Lung microvascular endothelial cell (primary cell): ENCODE measurements at regions not wholly inside any gene's neighbourhood (a gene's known extent, or its start where the extent isn't known, plus 50 kb on each side); places are given as distances from the start of the nearest gene placed in this dataset.
A peak's percentile ranks its signal among the peaks of the same experiment; 100 is the strongest.

Source experiments
- DNase-seq, 2 donors: peaks; one replicate each; pipeline versions ENCODE4 v3.0.0 to v3.0.0-alpha.2; 2010; ENCODE audit warnings: low read depth in 2 of 2

- no peak for DNase-seq
Measured at GRCh38 chr12:89939522-89940215, 231.0 kb upstream of the ATP2B1 start.

DNA sequence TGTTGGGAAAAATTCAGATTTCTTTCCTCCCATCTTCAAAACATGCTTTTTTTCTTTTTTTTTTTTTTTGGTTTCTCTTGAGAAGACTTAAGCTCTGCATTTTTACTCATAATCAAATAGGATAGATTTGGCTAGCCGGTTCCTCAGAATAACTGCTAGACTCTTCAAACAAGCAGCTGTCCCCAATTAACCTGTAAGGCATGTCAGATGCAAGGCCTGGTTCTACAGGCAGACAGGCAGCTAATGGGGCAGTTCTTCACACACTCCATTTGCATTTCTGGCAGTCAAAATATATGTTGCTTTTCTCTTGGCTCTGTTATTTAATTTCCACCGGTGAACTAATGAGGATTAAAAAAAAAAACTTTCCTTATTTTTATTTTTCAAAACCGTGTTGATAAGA, 228.0 kb upstream of the ATP2B1 start:
- no peak for DNase-seq

DNA sequence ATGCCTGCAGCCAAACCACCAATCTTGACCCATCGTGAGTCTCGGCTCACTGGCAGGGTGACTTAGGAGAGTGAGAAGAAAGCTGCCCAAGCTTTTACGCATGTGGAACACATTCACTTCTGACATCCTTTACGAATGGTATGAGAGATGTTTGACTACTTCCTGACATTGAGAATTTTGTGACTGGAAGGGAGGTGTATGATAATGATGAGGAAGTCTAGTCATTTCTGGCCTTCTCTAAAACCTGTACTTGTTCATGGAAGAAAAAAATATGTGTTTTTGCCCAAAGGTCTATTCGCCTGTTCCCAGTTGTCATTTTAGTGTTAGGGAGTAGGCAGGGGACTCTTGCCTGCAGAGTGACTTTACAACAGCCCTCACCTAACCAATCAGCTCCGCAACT, 227.2 kb upstream of the ATP2B1 start:
- DNase-seq = peak in 1 of 2 donors; percentile 20

GRCh38 chr12:89933911-89934310, 225.3 kb upstream of the ATP2B1 start:
- DNase-seq = no peak

DNA sequence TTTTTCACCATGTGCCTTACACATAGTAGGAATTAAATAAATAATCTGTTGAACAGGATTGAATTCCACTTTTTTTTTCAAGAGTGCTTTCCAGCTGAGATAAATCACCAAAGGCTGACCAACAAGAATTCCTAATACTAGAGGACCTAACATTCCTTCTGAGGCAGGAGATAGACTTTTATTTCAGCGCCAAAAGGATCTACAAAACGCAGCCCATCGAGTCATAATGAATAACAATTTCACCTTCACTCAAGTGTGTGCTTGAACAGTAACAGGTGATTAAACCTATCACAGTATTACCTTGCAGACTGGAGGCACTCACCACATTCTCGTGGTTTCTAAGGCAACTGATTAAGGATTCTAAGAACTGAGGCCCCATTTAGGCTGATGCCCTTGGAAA, 224.3 kb upstream of the ATP2B1 start:
- DNase-seq = no peak

- no peak for DNase-seq
Measured at GRCh38 chr12:89928467-89928866, 219.8 kb upstream of the ATP2B1 start.

DNA sequence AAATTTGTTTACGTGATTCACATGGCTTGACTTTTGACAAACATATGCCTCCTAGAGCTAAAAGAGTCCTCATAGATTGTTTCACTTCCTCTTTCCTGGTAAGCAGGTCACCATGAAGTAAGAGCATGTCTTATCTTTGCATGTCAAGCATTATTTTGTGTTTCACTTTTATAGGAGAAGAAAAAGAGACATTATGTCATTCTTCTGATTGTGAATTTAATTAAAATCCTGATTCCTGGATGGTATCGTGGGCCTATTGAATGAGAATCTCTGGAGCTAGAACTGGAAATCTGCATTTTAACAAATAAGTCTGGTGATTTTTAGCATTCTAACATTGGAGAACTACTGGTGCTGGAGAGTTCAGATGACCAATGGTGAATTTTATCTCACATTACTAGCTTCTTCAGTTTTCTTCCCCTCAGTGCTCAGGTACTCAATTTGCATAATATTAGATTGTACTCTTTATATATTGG, 218.6 kb upstream of the ATP2B1 start:
- DNase-seq = no peak

DNA sequence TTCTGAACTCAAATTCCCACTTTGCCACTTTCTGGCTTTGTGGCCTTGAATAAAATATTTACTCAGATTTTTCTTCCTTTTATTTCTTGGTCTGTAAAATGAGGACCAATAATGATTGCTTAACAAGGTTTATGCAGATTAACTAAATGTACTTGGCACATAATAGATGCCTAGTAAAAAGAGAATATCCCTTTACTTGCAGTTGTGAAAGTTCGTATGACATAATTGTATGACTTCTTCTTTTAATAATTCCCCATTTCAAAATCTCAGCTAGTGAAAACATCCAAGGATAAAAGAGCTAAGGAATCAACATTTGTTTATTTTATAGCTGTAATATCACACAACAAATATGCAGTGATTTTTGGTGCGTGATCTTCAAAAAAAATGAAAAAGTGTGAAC, 215.6 kb upstream of the ATP2B1 start:
- no peak for DNase-seq

- no peak for DNase-seq
Measured at GRCh38 chr12:89923091-89923490, 214.5 kb upstream of the ATP2B1 start.

GRCh38 chr12:89920866-89921265, 212.2 kb upstream of the ATP2B1 start:
- DNase-seq = no peak

GRCh38 chr12:89919241-89919906, 210.7 kb upstream of the ATP2B1 start:
- no peak for DNase-seq

DNA sequence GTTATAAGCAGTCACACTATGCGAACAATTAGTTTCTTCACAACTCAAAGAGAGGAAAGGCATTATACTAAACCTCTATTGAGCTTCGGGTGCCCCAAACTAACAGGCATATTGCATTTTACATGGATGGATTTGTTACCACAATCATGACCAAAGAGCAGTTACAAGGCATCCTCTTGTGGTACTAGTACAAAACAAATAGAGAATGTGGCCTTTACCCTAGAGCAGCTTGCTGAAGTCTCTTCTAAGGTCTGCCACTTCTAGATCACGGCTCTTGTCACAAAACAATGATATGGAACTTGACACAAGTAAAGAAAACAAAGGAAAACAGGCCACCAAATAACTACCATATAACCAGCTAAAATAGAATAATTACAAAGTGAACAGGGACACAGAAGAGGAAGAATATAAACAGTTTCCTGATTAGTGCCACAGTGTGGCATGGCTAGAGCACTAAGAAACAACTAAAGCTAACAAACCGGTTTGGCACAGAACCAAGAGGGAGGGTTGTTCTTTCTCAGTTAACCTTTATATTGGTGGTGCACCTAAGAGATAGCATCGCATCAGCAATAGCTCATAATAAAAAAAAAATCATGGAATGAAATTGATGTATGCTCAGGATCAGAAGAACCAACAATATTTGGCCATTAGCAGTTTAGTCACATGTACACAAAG, 209.7 kb upstream of the ATP2B1 start:
- no peak for DNase-seq

GRCh38 chr12:89909753-89910152, 201.1 kb upstream of the ATP2B1 start:
- no peak for DNase-seq

DNA sequence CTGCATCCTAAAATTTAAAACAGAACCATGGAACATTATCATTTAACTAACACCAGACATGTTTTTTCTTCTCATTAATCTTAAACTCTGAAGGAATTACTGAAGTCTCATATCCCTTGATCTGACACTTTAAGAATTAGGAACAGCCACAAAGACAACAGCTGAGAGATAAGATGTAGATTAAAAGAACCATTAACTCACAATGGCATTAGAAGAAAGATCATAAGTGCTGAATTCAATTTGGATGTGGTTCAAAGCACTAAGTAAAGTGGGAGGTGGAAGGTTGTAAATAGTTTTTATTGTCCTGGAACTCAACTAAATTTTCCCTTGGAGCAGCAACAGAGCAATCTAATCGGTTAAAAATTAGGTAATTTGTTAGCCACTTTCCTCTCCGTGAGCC, 199.0 kb upstream of the ATP2B1 start:
- DNase-seq = no peak

DNA sequence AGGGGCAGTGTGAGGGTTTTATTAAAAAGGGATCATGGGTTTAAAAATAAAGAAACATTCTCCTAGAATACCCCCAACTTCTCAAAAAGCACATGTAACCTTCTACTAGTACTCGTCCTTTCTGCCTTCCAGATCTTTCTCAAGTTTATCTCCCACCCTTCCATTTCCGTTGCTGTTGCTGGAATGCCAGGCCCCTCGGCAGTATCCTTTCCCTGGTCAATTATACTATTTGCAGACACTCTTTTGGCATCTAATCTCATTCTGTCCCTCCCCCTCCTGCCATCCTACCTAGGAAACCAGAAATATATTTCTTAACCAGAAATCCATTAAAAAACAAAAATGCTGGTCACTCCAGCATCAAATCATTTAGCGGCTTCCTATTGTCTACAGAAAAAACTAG, 198.2 kb upstream of the ATP2B1 start:
- DNase-seq = no peak

- no peak for DNase-seq
Measured at GRCh38 chr12:89906178-89906577, 197.5 kb upstream of the ATP2B1 start.

DNA sequence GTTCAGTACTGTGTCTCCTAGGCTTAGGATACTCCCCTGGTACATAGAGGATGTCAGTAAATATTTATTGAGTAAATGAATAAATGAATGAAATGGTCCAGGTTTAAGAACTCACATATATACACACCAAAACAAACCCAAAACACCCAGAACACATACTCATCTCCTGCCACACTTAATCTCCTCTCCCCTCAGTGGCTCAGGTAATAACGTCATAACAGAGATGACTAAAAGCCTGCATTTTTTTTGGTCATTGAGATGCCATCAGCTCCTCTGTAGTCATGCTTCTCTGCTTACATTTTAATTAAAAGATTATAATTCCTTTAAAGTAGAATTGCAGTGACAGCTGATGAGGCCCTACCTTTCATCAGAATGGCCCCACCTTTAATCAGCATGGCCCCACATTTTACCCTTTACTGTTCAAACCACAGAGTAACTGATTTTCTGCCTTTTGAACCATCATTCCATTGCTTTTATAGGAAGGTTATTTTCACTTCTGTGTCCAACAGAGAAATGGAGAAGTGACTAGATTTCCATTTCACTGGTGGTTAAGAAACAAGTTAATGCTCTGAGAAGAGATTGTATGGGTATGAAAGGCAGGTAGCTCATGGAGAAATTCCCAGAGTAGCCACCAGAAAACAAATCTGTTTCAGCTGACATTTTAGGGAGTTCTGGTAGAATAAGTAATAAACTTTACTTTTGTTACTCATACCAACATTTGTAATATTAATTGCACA, 193.4 kb upstream of the ATP2B1 start:
- DNase-seq = no peak

DNA sequence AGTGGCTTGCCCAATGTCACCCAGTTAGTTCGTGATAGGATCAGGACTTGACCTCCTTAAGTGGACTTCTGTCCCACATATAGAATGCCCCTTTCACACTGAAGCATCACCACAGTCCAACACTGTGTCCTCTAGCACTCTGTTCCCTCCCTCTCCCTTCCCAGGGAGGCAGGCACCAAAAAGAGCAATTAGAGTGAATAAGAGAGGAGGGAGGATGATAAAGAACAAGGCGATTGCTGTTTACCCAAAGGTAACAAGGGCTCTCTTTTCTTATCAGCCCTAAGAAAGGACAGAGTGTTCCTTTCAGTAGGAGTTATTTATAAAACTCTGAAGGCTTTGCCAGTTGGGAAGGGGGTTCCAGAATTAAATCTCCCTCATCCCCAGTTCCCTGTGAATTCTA, 192.7 kb upstream of the ATP2B1 start:
- no peak for DNase-seq

GRCh38 chr12:89899651-89900050, 191.0 kb upstream of the ATP2B1 start:
- DNase-seq = no peak

- no peak for DNase-seq
Measured at GRCh38 chr12:89895591-89895990, 187.0 kb upstream of the ATP2B1 start.

DNA sequence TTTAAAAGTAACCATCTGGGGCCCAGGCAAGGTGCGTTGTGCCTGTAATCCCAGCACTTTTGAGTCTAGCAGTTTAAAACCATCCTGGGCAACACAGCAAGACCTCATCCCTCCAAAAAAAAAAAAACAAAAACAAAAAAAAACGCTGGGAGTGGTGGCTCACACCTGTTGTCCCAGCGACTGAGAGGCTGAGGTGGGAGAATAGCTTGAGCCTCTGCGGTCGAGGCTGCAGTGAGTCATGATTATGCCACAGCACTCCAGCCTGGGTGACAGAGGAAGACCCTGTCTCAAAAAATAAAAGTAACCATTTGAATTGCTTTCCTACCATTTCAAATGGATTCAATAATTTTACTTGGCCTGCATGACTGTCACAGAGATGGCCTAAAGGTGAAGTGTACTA, 186.5 kb upstream of the ATP2B1 start:
- no peak for DNase-seq
